Vagina (tissue), 2 donors: ENCODE measurements at regions not wholly inside any gene's neighbourhood (a gene's known extent, or its start where the extent isn't known, plus 50 kb on each side); places are given as distances from the start of the nearest gene placed in this dataset.

Source experiments
- DNase-seq, 2 donors: peaks; one replicate each; pipeline ENCODE4 v3.0.0-alpha.2; 2017; ENCODE audit errors: extremely low spot score in 2 of 2
- H3K27ac ChIP-seq: fragments of 200-600 bp; sonication (generic); one replicate; pipeline ENCODE4 v1.5.1; 2019
- H3K27me3 ChIP-seq: fragments of 200-600 bp; sonication (generic); one replicate; pipeline ENCODE4 v1.5.1; 2019
- H3K36me3 ChIP-seq, 2 donors: fragments of 200-600 bp; sonication (generic); one replicate each; pipeline ENCODE4 v1.5.1; 2017 to 2019
- H3K4me1 ChIP-seq: fragments of 200-600 bp; sonication (generic); one replicate; pipeline ENCODE4 v1.5.1; 2019
- H3K4me3 ChIP-seq, 2 donors: fragments of 200-600 bp; sonication (generic); 1 replicate in 1 of 2; 2 replicates in 1 of 2; pipeline ENCODE4 v1.5.1; 2016 to 2019
- H3K9me3 ChIP-seq: fragments of 200-600 bp; sonication (generic); one replicate; pipeline ENCODE4 v1.5.1; 2019
- POLR2A ChIP-seq, 2 donors: fragments of 450-650 bp; IDR thresholded peaks; one replicate each; pipeline ENCODE4 v1.6.1; 2017; ENCODE audit warnings: antibody characterized with exemption in 2 of 2, mild to moderate bottlenecking in 2 of 2, moderate library complexity in 2 of 2
- POLR2AphosphoS5 ChIP-seq, 2 donors: sonication (generic); formaldehyde crosslinking; IDR thresholded peaks; one replicate each; pipeline ENCODE4 v1.9.0; 2017; ENCODE audit warnings: antibody characterized with exemption in 2 of 2, mild to moderate bottlenecking in 2 of 2, low read depth in 1 of 2; ENCODE audit not compliant: insufficient read depth in 1 of 2
- intact Hi-C: fragments of 100-400 bp; cut with DNase I; formaldehyde crosslinking; loops from one replicate; pipeline ENCODE4 v1.15.1; 2023
- TF ChIP-seq, protein P1 (sequence below), 3 experiments: fragments of 450-650 bp in 2 of 3; fragments of 200-600 bp in 1 of 3; sonication (generic) in 1 of 3; IDR thresholded peaks; one replicate each; pipeline ENCODE4 v1.5.1; 2017 to 2019; ENCODE audit warnings: antibody characterized with exemption in 3 of 3, mild to moderate bottlenecking in 2 of 3, moderate library complexity in 2 of 3

DNA sequence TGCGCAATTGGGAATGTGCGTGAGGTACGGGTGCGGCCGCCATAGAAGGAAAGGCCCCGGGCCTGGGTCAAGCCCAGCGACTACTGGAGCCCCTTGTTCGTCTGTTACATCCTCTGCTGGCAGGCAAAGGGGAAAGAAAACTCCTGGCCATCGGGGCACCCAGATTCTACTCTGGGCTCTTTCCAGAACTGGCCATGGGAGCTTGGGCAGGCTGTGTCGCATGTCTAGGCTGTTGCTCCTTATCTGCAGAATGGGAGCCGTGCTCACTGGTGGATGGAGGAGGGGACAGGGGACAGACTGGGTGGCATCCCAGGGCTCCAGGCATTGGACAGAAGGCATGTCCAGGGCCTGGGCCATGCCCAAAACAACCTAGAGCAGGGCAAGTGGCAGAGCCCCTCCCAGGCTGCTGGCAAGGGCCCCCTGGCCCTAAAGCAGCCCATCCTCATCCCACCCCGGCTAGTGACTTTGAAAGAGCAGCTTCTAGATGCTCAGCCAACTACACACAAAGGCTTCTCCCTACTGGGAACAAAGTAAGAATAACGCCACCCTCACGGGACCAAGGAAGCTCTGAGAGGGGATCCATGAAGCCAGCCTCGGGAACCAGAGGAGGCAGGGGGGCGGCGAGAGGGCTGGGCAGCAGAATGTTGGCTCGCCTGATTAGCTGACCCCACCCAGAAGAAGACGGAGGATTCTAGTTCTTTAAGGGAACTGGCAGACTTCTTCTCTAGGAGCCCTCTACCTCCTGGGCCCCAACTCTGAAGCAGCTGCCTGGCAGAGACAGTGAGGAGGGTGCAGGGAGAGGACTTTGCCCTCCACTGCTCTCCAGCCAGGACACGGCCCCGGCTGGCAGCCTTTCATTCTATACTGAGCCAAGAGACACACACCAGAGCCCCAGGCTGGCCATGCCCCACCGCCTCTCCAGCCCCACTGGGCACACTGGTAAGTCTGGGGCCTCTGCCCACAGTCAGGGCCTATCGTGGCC is 96.8 kb downstream of the SINHCAF start:
- Histone ChIP-seq H3K9me3 (no peaks in the 10 kb centered on the region), H3K27me3 (no peaks in the 10 kb centered on the region), H3K4me1 (no peaks in the 10 kb centered on the region), H3K36me3 (no peaks in the 10 kb centered on the region), H3K4me3 (no peak overlapping the region), H3K27ac (no peak overlapping the region)
- intact Hi-C loops, result no loop called here
- peak in 1 of 2 donors; percentile 75 for DNase-seq
- TF ChIP-seq, protein P1, sequence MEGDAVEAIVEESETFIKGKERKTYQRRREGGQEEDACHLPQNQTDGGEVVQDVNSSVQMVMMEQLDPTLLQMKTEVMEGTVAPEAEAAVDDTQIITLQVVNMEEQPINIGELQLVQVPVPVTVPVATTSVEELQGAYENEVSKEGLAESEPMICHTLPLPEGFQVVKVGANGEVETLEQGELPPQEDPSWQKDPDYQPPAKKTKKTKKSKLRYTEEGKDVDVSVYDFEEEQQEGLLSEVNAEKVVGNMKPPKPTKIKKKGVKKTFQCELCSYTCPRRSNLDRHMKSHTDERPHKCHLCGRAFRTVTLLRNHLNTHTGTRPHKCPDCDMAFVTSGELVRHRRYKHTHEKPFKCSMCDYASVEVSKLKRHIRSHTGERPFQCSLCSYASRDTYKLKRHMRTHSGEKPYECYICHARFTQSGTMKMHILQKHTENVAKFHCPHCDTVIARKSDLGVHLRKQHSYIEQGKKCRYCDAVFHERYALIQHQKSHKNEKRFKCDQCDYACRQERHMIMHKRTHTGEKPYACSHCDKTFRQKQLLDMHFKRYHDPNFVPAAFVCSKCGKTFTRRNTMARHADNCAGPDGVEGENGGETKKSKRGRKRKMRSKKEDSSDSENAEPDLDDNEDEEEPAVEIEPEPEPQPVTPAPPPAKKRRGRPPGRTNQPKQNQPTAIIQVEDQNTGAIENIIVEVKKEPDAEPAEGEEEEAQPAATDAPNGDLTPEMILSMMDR (IDR thresholded peaks at IDR 0.05), result no peak

DNA sequence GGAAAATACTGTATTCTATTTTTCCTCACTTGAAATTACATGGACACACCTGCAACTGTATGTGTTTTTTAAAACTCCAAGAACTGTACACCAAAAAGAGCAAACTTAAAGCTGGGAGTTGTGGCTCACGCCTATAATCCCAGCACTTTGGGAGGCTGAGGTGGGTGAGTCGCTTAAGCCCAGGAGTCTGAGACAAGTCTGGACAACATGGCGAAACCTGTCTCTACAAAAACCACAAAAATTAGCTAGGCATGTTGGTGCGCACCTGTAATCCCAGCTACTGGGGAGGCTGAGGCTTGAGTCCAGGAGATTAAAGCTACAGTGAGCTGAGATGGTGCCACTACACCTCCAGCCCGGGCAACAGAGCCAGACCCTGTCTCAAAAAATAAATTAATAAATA is 95.9 kb downstream of the SINHCAF start:
- Histone ChIP-seq H3K27me3 (no peaks in the 10 kb centered on the region), H3K4me1 (no peaks in the 10 kb centered on the region), H3K36me3 (no peaks in the 10 kb centered on the region), H3K4me3 (no peak overlapping the region), H3K27ac (no peak overlapping the region), H3K9me3 (no peaks in the 10 kb centered on the region)
- intact Hi-C loops, result no loop called here
- DNase-seq, result peak in 1 of 2 donors; percentile 49
- TF ChIP-seq, protein P1 (IDR thresholded peaks at IDR 0.05), result no peak
- TF ChIP-seq POLR2AphosphoS5 (IDR thresholded peaks at IDR 0.05; ENCODE audit: insufficient read depth in 1 of 2, low read depth in 1 of 2), result no peak
- TF ChIP-seq POLR2A (IDR thresholded peaks at IDR 0.05), result no peak
